MM.1S (cell line): ENCODE measurements at regions not wholly inside any gene's neighbourhood (a gene's known extent, or its start where the extent isn't known, plus 50 kb on each side); places are given as distances from the start of the nearest gene placed in this dataset.

Experiments
- DNase-seq: peaks from one replicate; pipeline ENCODE4 v3.0.0-alpha.2; 2015
- H2AFZ ChIP-seq: fragments of 300-600 bp; sonication (generic); 2 replicates; pipeline ENCODE4 v1.6.0; 2016; ENCODE audit warnings: antibody characterized with exemption, low read length
- H3F3A ChIP-seq: fragments of 300-600 bp; sonication (generic); 2 replicates; pipeline ENCODE4 v1.6.1; 2016; ENCODE audit warnings: mild to moderate bottlenecking, antibody characterized with exemption, low read length, moderate library complexity, mixed read lengths; ENCODE audit not compliant: insufficient read depth
- H3K27ac ChIP-seq: fragments of 300-600 bp; sonication (generic); 2 replicates; pipeline ENCODE4 v1.5.1; 2016; ENCODE audit warnings: mild to moderate bottlenecking, low read length
- H3K27me3 ChIP-seq: fragments of 300-600 bp; sonication (generic); replicated peaks from 2 replicates; pipeline ENCODE4 v1.6.0; 2016; ENCODE audit warnings: low read length; ENCODE audit not compliant: insufficient read depth
- H3K36me3 ChIP-seq: fragments of 300-600 bp; sonication (generic); replicated peaks from 2 replicates; pipeline ENCODE4 v1.6.1; 2016; ENCODE audit warnings: mild to moderate bottlenecking, low read length, mixed read lengths; ENCODE audit not compliant: insufficient read depth
- H3K4me1 ChIP-seq: fragments of 300-600 bp; sonication (generic); 2 replicates; pipeline ENCODE4 v1.6.1; 2016; ENCODE audit warnings: low read length, mixed read lengths
- H3K4me2 ChIP-seq: fragments of 300-600 bp; sonication (generic); 2 replicates; pipeline ENCODE4 v1.6.0; 2016; ENCODE audit warnings: low read depth, low read length
- H3K4me3 ChIP-seq: fragments of 300-600 bp; sonication (generic); 2 replicates; pipeline ENCODE4 v1.5.1; 2016; ENCODE audit warnings: low read length, mixed read lengths
- H3K79me2 ChIP-seq: fragments of 300-600 bp; sonication (generic); 2 replicates; pipeline ENCODE4 v1.6.1; 2016; ENCODE audit warnings: mixed run types, low read length, mixed read lengths
- H3K9ac ChIP-seq: fragments of 300-600 bp; sonication (generic); 2 replicates; pipeline ENCODE4 v1.6.1; 2016; ENCODE audit warnings: low read length, mixed read lengths
- H3K9me2 ChIP-seq: fragments of 300-600 bp; sonication (generic); replicated peaks from 2 replicates; pipeline ENCODE4 v1.6.1; 2016; ENCODE audit warnings: mild to moderate bottlenecking, low read length, mixed read lengths; ENCODE audit not compliant: insufficient read depth
- H3K9me3 ChIP-seq: fragments of 300-600 bp; sonication (generic); replicated peaks from 2 replicates; pipeline ENCODE4 v1.6.1; 2016; ENCODE audit warnings: mild to moderate bottlenecking, low read length, mixed read lengths; ENCODE audit not compliant: insufficient read depth
- H4K20me1 ChIP-seq: fragments of 300-600 bp; sonication (generic); 2 replicates; pipeline ENCODE4 v1.6.1; 2016; ENCODE audit warnings: mild to moderate bottlenecking, low read length, moderate library complexity, mixed read lengths; ENCODE audit not compliant: insufficient read depth
- CTCF ChIP-seq: fragments of 300-600 bp; sonication (generic); IDR thresholded peaks from 2 replicates; pipeline ENCODE4 v1.5.1; 2016; ENCODE audit warnings: antibody characterized with exemption, low read length, mixed read lengths
- EZH2 ChIP-seq: fragments of 300-600 bp; sonication (generic); optimal IDR thresholded peaks from 2 replicates; pipeline ENCODE3; 2017; ENCODE audit warnings: low read depth, mild to moderate bottlenecking, antibody characterized with exemption, low read length, mixed read lengths
- EZH2phosphoT487 ChIP-seq: fragments of 300-600 bp; sonication (generic); IDR thresholded peaks from 2 replicates; pipeline ENCODE4 v1.6.1; 2018; ENCODE audit warnings: antibody characterized with exemption, low read length

- H3K36me3 ChIP-seq = no peaks in the 10 kb centered on the region
- no peak overlapping the region for H3K27ac ChIP-seq
- H3F3A ChIP-seq = no peaks in the 10 kb centered on the region
- no peaks in the 10 kb centered on the region for H3K79me2 ChIP-seq
- H3K27me3 ChIP-seq = no peaks in the 10 kb centered on the region
- no peak for TF ChIP-seq CTCF
- TF ChIP-seq EZH2 = no peak
- no peak for TF ChIP-seq EZH2phosphoT487
- H3K9me3 ChIP-seq = no peaks in the 10 kb centered on the region
- no peak overlapping the region for H3K9ac ChIP-seq
- peak; percentile 16 for DNase-seq
- H4K20me1 ChIP-seq = no peaks in the 10 kb centered on the region
- no peak overlapping the region for H3K4me3 ChIP-seq
- no peaks in the 10 kb centered on the region for H3K4me1 ChIP-seq
- no peak overlapping the region for H3K4me2 ChIP-seq
- H3K9me2 ChIP-seq = no peaks in the 10 kb centered on the region
- no peak overlapping the region for H2AFZ ChIP-seq
Measured at GRCh38 chrX:144809025-144809424, 438.3 kb upstream of the SPANXN1 start.

- no peaks in the 10 kb centered on the region for H3K9me3 ChIP-seq
- DNase-seq = no peak
- H3K36me3 ChIP-seq = no peaks in the 10 kb centered on the region
- no peak overlapping the region for H3K9ac ChIP-seq
- no peak overlapping the region for H3K4me2 ChIP-seq
- no peak overlapping the region for H3K4me3 ChIP-seq
- no peaks in the 10 kb centered on the region for H3F3A ChIP-seq
- H3K79me2 ChIP-seq = no peaks in the 10 kb centered on the region
- TF ChIP-seq EZH2 (no peak), EZH2phosphoT487 (no peak), CTCF (no peak)
- no peak overlapping the region for H3K27ac ChIP-seq
- H4K20me1 ChIP-seq = no peaks in the 10 kb centered on the region
- no peaks in the 10 kb centered on the region for H3K27me3 ChIP-seq
- no peaks in the 10 kb centered on the region for H3K4me1 ChIP-seq
- no peak overlapping the region for H2AFZ ChIP-seq
- H3K9me2 ChIP-seq = no peaks in the 10 kb centered on the region
Measured at GRCh38 chrX:144810539-144810938, 436.8 kb upstream of the SPANXN1 start.

GRCh38 chrX:144819406-144819805, 427.9 kb upstream of the SPANXN1 start:
- H3K79me2 ChIP-seq = no peaks in the 10 kb centered on the region
- H3K27ac ChIP-seq = no peak overlapping the region
- no peaks in the 10 kb centered on the region for H4K20me1 ChIP-seq
- H3F3A ChIP-seq = no peaks in the 10 kb centered on the region
- DNase-seq = no peak
- H3K4me1 ChIP-seq = no peaks in the 10 kb centered on the region
- no peak overlapping the region for H3K4me2 ChIP-seq
- no peaks in the 10 kb centered on the region for H3K36me3 ChIP-seq
- no peak overlapping the region for H3K4me3 ChIP-seq
- no peaks in the 10 kb centered on the region for H3K27me3 ChIP-seq
- TF ChIP-seq EZH2phosphoT487 (no peak), CTCF (no peak), EZH2 (no peak)
- H3K9me2 ChIP-seq = no peaks in the 10 kb centered on the region
- H3K9ac ChIP-seq = no peak overlapping the region
- no peak overlapping the region for H2AFZ ChIP-seq
- H3K9me3 ChIP-seq = no peaks in the 10 kb centered on the region
